ENCODE measurements at regions not wholly inside any gene's neighbourhood (a gene's known extent, or its start where the extent isn't known, plus 50 kb on each side); places are given as distances from the start of the nearest gene placed in this dataset.

- TF ChIP-seq POLR2AphosphoS5 (IDR thresholded peaks at IDR 0.05) = no peak
- WGBS = 88% methylated on average over 4 of the region's 4 CpGs
- H3K4me1 ChIP-seq = no peaks in the 10 kb centered on the region
- H3K4me3 ChIP-seq = no peak overlapping the region
- no peaks in the 10 kb centered on the region for H3K27me3 ChIP-seq
- no peaks in the 10 kb centered on the region for H3K9me3 ChIP-seq
- no peaks in the 10 kb centered on the region for H3K36me3 ChIP-seq
- DNase-seq (ENCODE audit: low spot score in 2 of 2) = no peak
- H3K27ac ChIP-seq = no peak overlapping the region
Measured at GRCh38 chr10:36164556-36165504, 522.7 kb upstream of the FZD8 start.

GRCh38 chr10:36163827-36164226 is 521.7 kb upstream of the FZD8 start:
- 69% methylated on average over 2 of the region's 2 CpGs for WGBS
- Histone ChIP-seq H3K27ac (no peak overlapping the region), H3K27me3 (no peaks in the 10 kb centered on the region), H3K36me3 (no peaks in the 10 kb centered on the region), H3K4me3 (no peak overlapping the region), H3K9me3 (no peaks in the 10 kb centered on the region), H3K4me1 (no peaks in the 10 kb centered on the region)
- no peak for DNase-seq (ENCODE audit: low spot score in 2 of 2)
- TF ChIP-seq POLR2A (IDR thresholded peaks at IDR 0.05) (no peak), EP300 (IDR thresholded peaks at IDR 0.05) (no peak), CTCF (IDR thresholded peaks at IDR 0.05) (no peak), POLR2AphosphoS5 (IDR thresholded peaks at IDR 0.05) (no peak)

- Histone ChIP-seq H3K4me1 (no peaks in the 10 kb centered on the region), H3K9me3 (no peaks in the 10 kb centered on the region), H3K4me3 (no peak overlapping the region), H3K36me3 (no peaks in the 10 kb centered on the region), H3K27me3 (no peaks in the 10 kb centered on the region), H3K27ac (no peak overlapping the region)
- 39% methylated on average over 3 of the region's 3 CpGs for WGBS
- DNase-seq (ENCODE audit: low spot score in 2 of 2) = no peak
- TF ChIP-seq EP300 (IDR thresholded peaks at IDR 0.05) (no peak), POLR2A (IDR thresholded peaks at IDR 0.05) (no peak), CTCF (IDR thresholded peaks at IDR 0.05) (no peak), POLR2AphosphoS5 (IDR thresholded peaks at IDR 0.05) (no peak)
Measured at GRCh38 chr10:36157486-36157885, 515.4 kb upstream of the FZD8 start.

- Histone ChIP-seq H3K9me3 (no peaks in the 10 kb centered on the region), H3K4me3 (no peak overlapping the region), H3K4me1 (no peaks in the 10 kb centered on the region), H3K27me3 (no peaks in the 10 kb centered on the region), H3K27ac (no peak overlapping the region), H3K36me3 (no peaks in the 10 kb centered on the region)
- TF ChIP-seq POLR2AphosphoS5 (IDR thresholded peaks at IDR 0.05) = no peak
- no peak for TF ChIP-seq CTCF (IDR thresholded peaks at IDR 0.05)
- TF ChIP-seq POLR2A (IDR thresholded peaks at IDR 0.05) = no peak
- TF ChIP-seq EP300 (IDR thresholded peaks at IDR 0.05) = no peak
- 64% methylated on average over 1 of the region's 1 CpG for WGBS
- DNase-seq (ENCODE audit: low spot score in 2 of 2) = no peak
Measured at GRCh38 chr10:36148207-36148606, 506.1 kb upstream of the FZD8 start.

GRCh38 chr10:36147529-36147928 is 505.4 kb upstream of the FZD8 start:
- H3K4me1 ChIP-seq = no peaks in the 10 kb centered on the region
- no peaks in the 10 kb centered on the region for H3K27me3 ChIP-seq
- no peak overlapping the region for H3K27ac ChIP-seq
- no peaks in the 10 kb centered on the region for H3K36me3 ChIP-seq
- no peak overlapping the region for H3K4me3 ChIP-seq
- TF ChIP-seq POLR2A (IDR thresholded peaks at IDR 0.05) (no peak), EP300 (IDR thresholded peaks at IDR 0.05) (no peak), POLR2AphosphoS5 (IDR thresholded peaks at IDR 0.05) (no peak), CTCF (IDR thresholded peaks at IDR 0.05) (no peak)
- DNase-seq (ENCODE audit: low spot score in 2 of 2) = no peak
- no peaks in the 10 kb centered on the region for H3K9me3 ChIP-seq
